A673 (cell line): ENCODE measurements at regions not wholly inside any gene's neighbourhood (a gene's known extent, or its start where the extent isn't known, plus 50 kb on each side); places are given as distances from the start of the nearest gene placed in this dataset.

Experiments used
- BruUV-seq: library from RNA; stranded (reverse); fragments of 400-500 nt; replicated peaks from 2 replicates; lab custom pipeline; 2021; lab: Mats Ljungman, UMichigan
- CTCF ChIA-PET: fragments of 300-600 bp; sonication (Branson Sonifier 250); formaldehyde crosslinking; loops from one replicate; lab custom pipeline; 2022; ENCODE audit warnings: antibody characterized with exemption; lab: Charles Lee
- POLR2A ChIA-PET: fragments of 300-600 bp; sonication (Branson Sonifier 250); formaldehyde crosslinking; loops from one replicate; lab custom pipeline; 2022; ENCODE audit warnings: antibody characterized with exemption; ENCODE audit not compliant: low non-redundant PET; lab: Charles Lee
- DNase-seq: peaks from one replicate; pipeline ENCODE4 v3.0.0-alpha.2; 2015; ENCODE audit warnings: low spot score
- H3K27ac ChIP-seq: fragments of 200-600 bp; sonication (generic); 2 replicates; pipeline ENCODE4 v1.5.1; 2016; ENCODE audit warnings: mixed run types, low read depth, mild to moderate bottlenecking, mixed read lengths, antibody characterized with exemption, low read length; ENCODE audit not compliant: poor library complexity, severe bottlenecking
- H3K27me3 ChIP-seq: fragments of 200-600 bp; sonication (generic); replicated peaks from 2 replicates; pipeline ENCODE4 v1.6.1; 2017; ENCODE audit warnings: mixed run types, low read depth, mild to moderate bottlenecking, mixed read lengths, antibody characterized with exemption, low read length; ENCODE audit not compliant: insufficient read depth, poor library complexity
- H3K36me3 ChIP-seq: fragments of 200-600 bp; sonication (generic); 2 replicates; pipeline ENCODE4 v1.6.1; 2016; ENCODE audit warnings: mixed run types, mild to moderate bottlenecking, mixed read lengths, antibody characterized with exemption, low read length; ENCODE audit not compliant: insufficient read depth, poor library complexity, severe bottlenecking
- H3K4me1 ChIP-seq: fragments of 200-600 bp; sonication (generic); 2 replicates; pipeline ENCODE4 v1.6.1; 2017; ENCODE audit warnings: mixed run types, mild to moderate bottlenecking, mixed read lengths, antibody characterized with exemption, low read length; ENCODE audit not compliant: insufficient read depth, poor library complexity, severe bottlenecking
- H3K4me3 ChIP-seq: fragments of 200-600 bp; sonication (generic); 2 replicates; pipeline ENCODE4 v1.5.1; 2016; ENCODE audit warnings: low read depth, mixed run types, mild to moderate bottlenecking, mixed read lengths, low read length; ENCODE audit not compliant: poor library complexity, severe bottlenecking
- H3K9me3 ChIP-seq: fragments of 200-600 bp; sonication (generic); 2 replicates; pipeline ENCODE4 v1.6.1; 2016; ENCODE audit warnings: mixed run types, low read depth, mild to moderate bottlenecking, mixed read lengths, antibody characterized with exemption, low read length; ENCODE audit not compliant: poor library complexity, severe bottlenecking
- EZH2 ChIP-seq: fragments of 200-600 bp; sonication (generic); IDR thresholded peaks from 2 replicates; pipeline ENCODE4 v1.6.1; 2017; ENCODE audit warnings: borderline replicate concordance, low read depth, mild to moderate bottlenecking, mixed read lengths, antibody characterized with exemption, low read length; ENCODE audit not compliant: poor library complexity, severe bottlenecking
- intact Hi-C: fragments of 100-400 bp; cut with micrococcal nuclease; formaldehyde crosslinking; loops from one replicate; pipeline ENCODE4 v1.10.0; 2022; ENCODE audit not compliant: unreplicated experiment
- TF ChIP-seq, protein P1 (sequence below): fragments of 300-800, 200-600 bp; sonication (generic); conservative IDR thresholded peaks from 2 replicates; pipeline ENCODE4 v1.5.1; 2017; ENCODE audit warnings: low read depth, mild to moderate bottlenecking, antibody characterized with exemption, low read length, moderate library complexity, mixed read lengths

GRCh38 chr9:107630156-107630555, 140.6 kb upstream of the KLF4 start:
- DNase-seq: no peak
- POLR2A ChIA-PET: no interaction called here
- no peak overlapping the region for H3K4me3 ChIP-seq
- no peak overlapping the region for H3K27ac ChIP-seq
- BruUV-seq: no TSS peak
- H3K36me3 ChIP-seq: no peaks in the 10 kb centered on the region
- H3K9me3 ChIP-seq: no peaks in the 10 kb centered on the region
- no peaks in the 10 kb centered on the region for H3K4me1 ChIP-seq
- intact Hi-C loops: loop anchor here (10.0 kb wide), 1 partner anchor 135 kb away; no protein-coding TSS in a partner anchor
- TF ChIP-seq EZH2: no peak
- TF ChIP-seq, protein P1, sequence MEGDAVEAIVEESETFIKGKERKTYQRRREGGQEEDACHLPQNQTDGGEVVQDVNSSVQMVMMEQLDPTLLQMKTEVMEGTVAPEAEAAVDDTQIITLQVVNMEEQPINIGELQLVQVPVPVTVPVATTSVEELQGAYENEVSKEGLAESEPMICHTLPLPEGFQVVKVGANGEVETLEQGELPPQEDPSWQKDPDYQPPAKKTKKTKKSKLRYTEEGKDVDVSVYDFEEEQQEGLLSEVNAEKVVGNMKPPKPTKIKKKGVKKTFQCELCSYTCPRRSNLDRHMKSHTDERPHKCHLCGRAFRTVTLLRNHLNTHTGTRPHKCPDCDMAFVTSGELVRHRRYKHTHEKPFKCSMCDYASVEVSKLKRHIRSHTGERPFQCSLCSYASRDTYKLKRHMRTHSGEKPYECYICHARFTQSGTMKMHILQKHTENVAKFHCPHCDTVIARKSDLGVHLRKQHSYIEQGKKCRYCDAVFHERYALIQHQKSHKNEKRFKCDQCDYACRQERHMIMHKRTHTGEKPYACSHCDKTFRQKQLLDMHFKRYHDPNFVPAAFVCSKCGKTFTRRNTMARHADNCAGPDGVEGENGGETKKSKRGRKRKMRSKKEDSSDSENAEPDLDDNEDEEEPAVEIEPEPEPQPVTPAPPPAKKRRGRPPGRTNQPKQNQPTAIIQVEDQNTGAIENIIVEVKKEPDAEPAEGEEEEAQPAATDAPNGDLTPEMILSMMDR: no peak
- CTCF ChIA-PET: no interaction called here
- H3K27me3 ChIP-seq: no peaks in the 10 kb centered on the region

DNA sequence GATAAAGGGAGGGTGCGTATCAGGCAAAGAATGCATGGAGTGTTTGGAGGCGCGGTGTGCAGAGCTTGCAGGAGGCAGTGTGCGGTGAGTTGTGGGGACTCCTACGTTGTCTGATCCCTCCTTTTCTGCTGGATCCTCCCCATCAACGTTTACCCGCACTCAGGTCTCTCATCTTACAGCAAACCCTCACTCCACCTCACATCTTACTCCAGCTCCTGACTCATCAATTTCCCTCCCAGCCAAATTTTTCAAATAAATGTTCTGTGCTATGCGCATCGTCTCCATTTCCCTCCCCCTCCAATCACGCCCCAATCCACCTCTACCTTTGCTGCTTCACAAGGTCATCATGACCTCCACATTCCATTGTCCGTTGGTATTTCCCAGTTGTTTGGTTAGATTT, 138.9 kb upstream of the KLF4 start:
- TF ChIP-seq, protein P1: no peak
- TF ChIP-seq EZH2: no peak
- no peak overlapping the region for H3K27ac ChIP-seq
- H3K9me3 ChIP-seq: no peaks in the 10 kb centered on the region
- no peak overlapping the region for H3K4me3 ChIP-seq
- CTCF ChIA-PET: no interaction called here
- POLR2A ChIA-PET: no interaction called here
- no peaks in the 10 kb centered on the region for H3K4me1 ChIP-seq
- no peaks in the 10 kb centered on the region for H3K36me3 ChIP-seq
- intact Hi-C loops: no loop called here
- BruUV-seq: no TSS peak
- no peak for DNase-seq
- H3K27me3 ChIP-seq: no peaks in the 10 kb centered on the region

GRCh38 chr9:107627781-107628180, 138.2 kb upstream of the KLF4 start:
- no TSS peak for BruUV-seq
- CTCF ChIA-PET: no interaction called here

More at GRCh38 chr9:107627781-107628180, 138.2 kb upstream of the KLF4 start:
- Histone ChIP-seq H3K9me3 (no peaks in the 10 kb centered on the region), H3K27ac (no peak overlapping the region), H3K4me1 (no peaks in the 10 kb centered on the region), H3K36me3 (no peaks in the 10 kb centered on the region), H3K27me3 (no peaks in the 10 kb centered on the region), H3K4me3 (no peak overlapping the region)
- TF ChIP-seq, protein P1: no peak
- no peak for TF ChIP-seq EZH2
- no peak for DNase-seq
- intact Hi-C loops: no loop called here
- POLR2A ChIA-PET: no interaction called here
